ENCODE measurements at regions not wholly inside any gene's neighbourhood (a gene's known extent, or its start where the extent isn't known, plus 50 kb on each side); places are given as distances from the start of the nearest gene placed in this dataset.

- TF ChIP-seq POLR2AphosphoS5 (IDR thresholded peaks at IDR 0.05; ENCODE audit: low read depth, low read length) (no peak), CTCF (IDR thresholded peaks at IDR 0.05) (no peak), REST (IDR thresholded peaks at IDR 0.05; ENCODE audit: insufficient read depth in 1 of 2, low read depth in 2 of 2, low read length in 1 of 2) (no peak), SIN3A (IDR thresholded peaks at IDR 0.05; ENCODE audit: borderline replicate concordance, insufficient read depth, low read depth, low read length) (no peak)
These were observed 87.8 kb downstream of the PFDN4 start for GRCh38 chr20:54295686-54296085.
